ENCODE measurements at regions not wholly inside any gene's neighbourhood (a gene's known extent, or its start where the extent isn't known, plus 50 kb on each side); places are given as distances from the start of the nearest gene placed in this dataset.

GRCh38 chr5:28493456-28493855 is 1455.1 kb upstream of the CDH9 start:
- TF ChIP-seq POLR2A (IDR thresholded peaks at IDR 0.05; ENCODE audit: low read depth) (no peak), EP300 (IDR thresholded peaks at IDR 0.05) (no peak)
- TF ChIP-seq, protein P1, sequence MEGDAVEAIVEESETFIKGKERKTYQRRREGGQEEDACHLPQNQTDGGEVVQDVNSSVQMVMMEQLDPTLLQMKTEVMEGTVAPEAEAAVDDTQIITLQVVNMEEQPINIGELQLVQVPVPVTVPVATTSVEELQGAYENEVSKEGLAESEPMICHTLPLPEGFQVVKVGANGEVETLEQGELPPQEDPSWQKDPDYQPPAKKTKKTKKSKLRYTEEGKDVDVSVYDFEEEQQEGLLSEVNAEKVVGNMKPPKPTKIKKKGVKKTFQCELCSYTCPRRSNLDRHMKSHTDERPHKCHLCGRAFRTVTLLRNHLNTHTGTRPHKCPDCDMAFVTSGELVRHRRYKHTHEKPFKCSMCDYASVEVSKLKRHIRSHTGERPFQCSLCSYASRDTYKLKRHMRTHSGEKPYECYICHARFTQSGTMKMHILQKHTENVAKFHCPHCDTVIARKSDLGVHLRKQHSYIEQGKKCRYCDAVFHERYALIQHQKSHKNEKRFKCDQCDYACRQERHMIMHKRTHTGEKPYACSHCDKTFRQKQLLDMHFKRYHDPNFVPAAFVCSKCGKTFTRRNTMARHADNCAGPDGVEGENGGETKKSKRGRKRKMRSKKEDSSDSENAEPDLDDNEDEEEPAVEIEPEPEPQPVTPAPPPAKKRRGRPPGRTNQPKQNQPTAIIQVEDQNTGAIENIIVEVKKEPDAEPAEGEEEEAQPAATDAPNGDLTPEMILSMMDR (IDR thresholded peaks at IDR 0.05) = no peak
